ENCODE measurements at regions not wholly inside any gene's neighbourhood (a gene's known extent, or its start where the extent isn't known, plus 50 kb on each side); places are given as distances from the start of the nearest gene placed in this dataset.

GRCh38 chr12:94805749-94806529 lies 155.6 kb upstream of the TMCC3 start:
- TF ChIP-seq PBX3 (IDR thresholded peaks at IDR 0.05), result no peak
- TF ChIP-seq CHD4 (IDR thresholded peaks at IDR 0.05; ENCODE audit: borderline replicate concordance), result no peak
- TF ChIP-seq, protein P1, sequence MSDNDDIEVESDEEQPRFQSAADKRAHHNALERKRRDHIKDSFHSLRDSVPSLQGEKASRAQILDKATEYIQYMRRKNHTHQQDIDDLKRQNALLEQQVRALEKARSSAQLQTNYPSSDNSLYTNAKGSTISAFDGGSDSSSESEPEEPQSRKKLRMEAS (IDR thresholded peaks at IDR 0.05), result no peak
- TF ChIP-seq, protein P2, sequence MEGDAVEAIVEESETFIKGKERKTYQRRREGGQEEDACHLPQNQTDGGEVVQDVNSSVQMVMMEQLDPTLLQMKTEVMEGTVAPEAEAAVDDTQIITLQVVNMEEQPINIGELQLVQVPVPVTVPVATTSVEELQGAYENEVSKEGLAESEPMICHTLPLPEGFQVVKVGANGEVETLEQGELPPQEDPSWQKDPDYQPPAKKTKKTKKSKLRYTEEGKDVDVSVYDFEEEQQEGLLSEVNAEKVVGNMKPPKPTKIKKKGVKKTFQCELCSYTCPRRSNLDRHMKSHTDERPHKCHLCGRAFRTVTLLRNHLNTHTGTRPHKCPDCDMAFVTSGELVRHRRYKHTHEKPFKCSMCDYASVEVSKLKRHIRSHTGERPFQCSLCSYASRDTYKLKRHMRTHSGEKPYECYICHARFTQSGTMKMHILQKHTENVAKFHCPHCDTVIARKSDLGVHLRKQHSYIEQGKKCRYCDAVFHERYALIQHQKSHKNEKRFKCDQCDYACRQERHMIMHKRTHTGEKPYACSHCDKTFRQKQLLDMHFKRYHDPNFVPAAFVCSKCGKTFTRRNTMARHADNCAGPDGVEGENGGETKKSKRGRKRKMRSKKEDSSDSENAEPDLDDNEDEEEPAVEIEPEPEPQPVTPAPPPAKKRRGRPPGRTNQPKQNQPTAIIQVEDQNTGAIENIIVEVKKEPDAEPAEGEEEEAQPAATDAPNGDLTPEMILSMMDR (IDR thresholded peaks at IDR 0.05), result no peak
